H1 (cell line): ENCODE measurements at regions not wholly inside any gene's neighbourhood (a gene's known extent, or its start where the extent isn't known, plus 50 kb on each side); places are given as distances from the start of the nearest gene placed in this dataset.

Source experiments
- CTCF ChIA-PET: fragments of 300-600 bp; sonication (Branson Sonifier 250); formaldehyde crosslinking; loops from one replicate; lab custom pipeline; 2021; ENCODE audit not compliant: partially characterized antibody; lab: Charles Lee
- POLR2A ChIA-PET: fragments of 300-600 bp; sonication (Branson Sonifier 250); formaldehyde crosslinking; loops from one replicate; lab custom pipeline; 2021; ENCODE audit warnings: inconsistent platforms; ENCODE audit not compliant: partially characterized antibody; lab: Charles Lee
- DNase-seq, 2 experiments: peaks; one replicate each; pipeline versions ENCODE4 v3.0.0 to v3.0.0-alpha.2; 2010 to 2022; ENCODE audit warnings: low spot score in 2 of 2, low read depth in 1 of 2, mixed read lengths in 1 of 2
- FAIRE-seq: peaks from 2 replicates; lab custom pipeline; 2011; peaks lifted over from hg19 to GRCh38; lab: Jason Lieb, UNC
- H2AFZ ChIP-seq: 2 replicates; pipeline ENCODE4 v1.8.1; 2012; ENCODE audit warnings: low read length, inconsistent platforms
- H2AK5ac ChIP-seq: 2 replicates; pipeline ENCODE4 v1.6.1; 2013; ENCODE audit warnings: low read depth, low read length
- H2BK120ac ChIP-seq: replicated peaks from 2 replicates; pipeline ENCODE3; 2013; ENCODE audit warnings: low read depth, low read length, inconsistent platforms
- H2BK12ac ChIP-seq: 2 replicates; pipeline ENCODE4 v1.6.1; 2013; ENCODE audit warnings: low read depth, low read length
- H2BK15ac ChIP-seq: 2 replicates; pipeline ENCODE4 v1.6.1; 2013; ENCODE audit warnings: low read length
- H2BK20ac ChIP-seq: 2 replicates; pipeline ENCODE4 v1.6.1; 2013; ENCODE audit warnings: low read length
- H2BK5ac ChIP-seq: 2 replicates; pipeline ENCODE4 v1.6.1; 2013; ENCODE audit warnings: low read depth, low read length
- H3K14ac ChIP-seq: 2 replicates; pipeline ENCODE4 v1.6.1; 2013; ENCODE audit warnings: inconsistent platforms; ENCODE audit not compliant: insufficient read length
- H3K18ac ChIP-seq: 2 replicates; pipeline ENCODE4 v1.6.1; 2013; ENCODE audit warnings: low read length; ENCODE audit errors: extremely low read depth
- H3K23ac ChIP-seq: 2 replicates; pipeline ENCODE4 v1.6.1; 2013; ENCODE audit warnings: inconsistent platforms; ENCODE audit not compliant: insufficient read length
- H3K23me2 ChIP-seq: 2 replicates; pipeline ENCODE4 v1.6.1; 2013; ENCODE audit warnings: low read depth, low read length
- H3K27ac ChIP-seq: 2 replicates; pipeline ENCODE4 v1.6.1; 2011; ENCODE audit warnings: low read depth, low read length, inconsistent platforms
- H3K27me3 ChIP-seq, 4 experiments: replicated peaks in 1 of 4; 1 replicate in 1 of 4; 2 replicates in 3 of 4; pipeline versions ENCODE4 v1.6.1 to v1.8.1; 2011 to 2013; ENCODE audit warnings: low read length in 3 of 4, mild to moderate bottlenecking in 3 of 4, inconsistent platforms in 2 of 4, mixed read lengths in 2 of 4, moderate library complexity in 1 of 4; ENCODE audit not compliant: control insufficient read depth in 3 of 4, insufficient read depth in 3 of 4; ENCODE audit errors: extremely low read depth in 1 of 4
- H3K36me3 ChIP-seq, 4 experiments: 2 replicates each; pipeline versions ENCODE4 v1.6.1 to v1.8.1; 2011 to 2013; ENCODE audit warnings: mild to moderate bottlenecking in 4 of 4, low read length in 3 of 4, moderate library complexity in 2 of 4, control low read depth in 1 of 4, inconsistent platforms in 1 of 4; ENCODE audit not compliant: insufficient read depth in 4 of 4, control insufficient read depth in 2 of 4
- H3K4ac ChIP-seq: replicated peaks from 2 replicates; pipeline ENCODE3; 2013; ENCODE audit warnings: low read length, low read depth, mixed read lengths, inconsistent platforms; ENCODE audit not compliant: insufficient read length
- H3K4me1 ChIP-seq, 4 experiments: replicated peaks in 1 of 4; 1 replicate in 1 of 4; 2 replicates in 3 of 4; pipeline versions ENCODE4 v1.6.1 to v1.8.1; 2011 to 2013; ENCODE audit warnings: low read length in 3 of 4, inconsistent platforms in 2 of 4, mixed read lengths in 1 of 4; ENCODE audit not compliant: insufficient read depth in 4 of 4, control insufficient read depth in 3 of 4
- H3K4me2 ChIP-seq, 2 experiments: 2 replicates each; pipeline versions ENCODE4 v1.6.1 to v1.8.1; 2011 to 2013; ENCODE audit warnings: low read depth in 2 of 2, low read length in 2 of 2, control low read depth in 1 of 2, inconsistent platforms in 1 of 2, mild to moderate bottlenecking in 1 of 2; ENCODE audit not compliant: insufficient read depth in 1 of 2
- H3K4me3 ChIP-seq, 4 experiments: fragments of 200-600, 300-600 bp in 1 of 4; sonication (generic), shearing (Covaris generic), sonication (Bioruptor Twin) in 1 of 4; 2 replicates each; pipeline versions ENCODE4 v1.5.1 to v1.8.1; 2011 to 2016; ENCODE audit warnings: low read length in 4 of 4, low read depth in 3 of 4, control low read depth in 2 of 4, inconsistent platforms in 2 of 4, mild to moderate bottlenecking in 2 of 4, mixed read lengths in 1 of 4, moderate library complexity in 1 of 4; ENCODE audit not compliant: insufficient read depth in 2 of 4; ENCODE audit errors: extremely low read depth in 1 of 4
- H3K56ac ChIP-seq: replicated peaks from 2 replicates; pipeline ENCODE3; 2013; ENCODE audit warnings: low read depth, mild to moderate bottlenecking, mixed read lengths, low read length, inconsistent platforms; ENCODE audit not compliant: insufficient read length
- H3K79me1 ChIP-seq: 2 replicates; pipeline ENCODE4 v1.6.1; 2013; ENCODE audit warnings: low read depth, low read length, control low read depth
- H3K79me2 ChIP-seq, 2 experiments: 2 replicates each; pipeline versions ENCODE4 v1.6.1 to v1.8.1; 2012 to 2013; ENCODE audit warnings: low read length in 2 of 2, mild to moderate bottlenecking in 2 of 2, inconsistent platforms in 1 of 2; ENCODE audit not compliant: insufficient read depth in 2 of 2, control insufficient read depth in 1 of 2
- H3K9ac ChIP-seq, 4 experiments: replicated peaks in 1 of 4; 1 replicate in 1 of 4; 2 replicates in 3 of 4; pipeline versions ENCODE4 v1.6.1 to v1.8.1; 2011 to 2013; ENCODE audit warnings: low read depth in 3 of 4, low read length in 3 of 4, control low read depth in 2 of 4, mild to moderate bottlenecking in 2 of 4, moderate library complexity in 2 of 4, inconsistent platforms in 1 of 4; ENCODE audit errors: extremely low read depth in 1 of 4
- H3K9me3 ChIP-seq, 2 experiments: 2 replicates each; pipeline versions ENCODE4 v1.6.1 to v1.8.1; 2012 to 2013; ENCODE audit warnings: mild to moderate bottlenecking in 2 of 2, moderate library complexity in 2 of 2, control low read depth in 1 of 2, inconsistent platforms in 1 of 2, low read depth in 1 of 2, low read length in 1 of 2, mixed read lengths in 1 of 2; ENCODE audit not compliant: insufficient read depth in 2 of 2
- H4K20me1 ChIP-seq, 2 experiments: replicated peaks in 1 of 2; 2 replicates each; pipeline versions ENCODE3 to v1.8.1; 2011 to 2013; ENCODE audit warnings: inconsistent platforms in 2 of 2, low read length in 2 of 2, mild to moderate bottlenecking in 1 of 2; ENCODE audit not compliant: insufficient read depth in 2 of 2, control insufficient read depth in 1 of 2
- H4K5ac ChIP-seq: 2 replicates; pipeline ENCODE4 v1.6.1; 2013; ENCODE audit warnings: low read length, low read depth, mixed read lengths, inconsistent platforms; ENCODE audit not compliant: insufficient read length
- H4K8ac ChIP-seq: 2 replicates; pipeline ENCODE4 v1.8.0; 2013; ENCODE audit warnings: mild to moderate bottlenecking, moderate library complexity, low read length, inconsistent platforms; ENCODE audit not compliant: insufficient read depth; ENCODE audit errors: extremely low read depth
- H4K91ac ChIP-seq: replicated peaks from 2 replicates; pipeline ENCODE3; 2013; ENCODE audit warnings: low read length, mixed read lengths, inconsistent platforms; ENCODE audit not compliant: insufficient read length
- CTBP2 ChIP-seq: IDR thresholded peaks from 2 replicates; pipeline ENCODE4 v1.7.0; 2011; ENCODE audit warnings: borderline replicate concordance, mild to moderate bottlenecking, moderate library complexity, mixed read lengths, low read length; ENCODE audit not compliant: insufficient read depth, insufficient read length
- EGR1 ChIP-seq: IDR thresholded peaks from 2 replicates; pipeline ENCODE4 v1.6.1; 2011; ENCODE audit warnings: low read depth, low read length, borderline replicate concordance
- GABPA ChIP-seq: IDR thresholded peaks from 2 replicates; pipeline ENCODE4 v1.6.1; 2011; ENCODE audit warnings: mild to moderate bottlenecking, low read length, moderate library complexity, borderline replicate concordance; ENCODE audit not compliant: insufficient read depth
- JUN ChIP-seq: IDR thresholded peaks from 2 replicates; pipeline ENCODE4 v1.6.1; 2011; ENCODE audit warnings: low read depth, mild to moderate bottlenecking, improper control_type of control experiment, low read length
- SAP30 ChIP-seq: fragments of 300-600 bp; sonication (generic); IDR thresholded peaks from 2 replicates; pipeline ENCODE4 v1.7.1; 2012; ENCODE audit warnings: low read length, moderate library complexity, mild to moderate bottlenecking, inconsistent platforms; ENCODE audit not compliant: insufficient read depth, insufficient replicate concordance
- SIN3A ChIP-seq, 2 experiments: IDR thresholded peaks in 1 of 2; conservative IDR thresholded peaks in 1 of 2; 2 replicates each; pipeline ENCODE4 v1.6.1; 2011 to 2012; ENCODE audit warnings: low read length in 2 of 2, improper control_type of control experiment in 1 of 2, low read depth in 1 of 2, mild to moderate bottlenecking in 1 of 2
- SIX5 ChIP-seq: IDR thresholded peaks from 2 replicates; pipeline ENCODE4 v1.6.1; 2011; ENCODE audit warnings: mild to moderate bottlenecking, low read depth, low read length
- SRF ChIP-seq: IDR thresholded peaks from 2 replicates; pipeline ENCODE4 v1.6.1; 2011; ENCODE audit warnings: mild to moderate bottlenecking, low read depth, low read length, moderate library complexity
- TCF12 ChIP-seq: IDR thresholded peaks from 2 replicates; pipeline ENCODE4 v1.6.1; 2011; ENCODE audit warnings: low read depth, mild to moderate bottlenecking, low read length
- WGBS, 2 experiments: shearing (Covaris generic) in 1 of 2; methylation state at CpG; one replicate each; pipeline versions ENCODE4 v1.1.6 to v1.1.7; 2013 to 2015; ENCODE audit warnings: low lambda C conversion rate in 2 of 2, mixed read lengths in 2 of 2, inconsistent platforms in 1 of 2, low coverage in 1 of 2, missing lambda C conversion rate in 1 of 2; ENCODE audit not compliant: insufficient replicate concordance in 2 of 2, insufficient coverage in 1 of 2, insufficient read length in 1 of 2; ENCODE audit errors: extremely low coverage in 1 of 2, missing lambda C conversion rate in 1 of 2; 5-methylcytosine and 5-hydroxymethylcytosine counted together
- TF ChIP-seq, protein P1 (sequence below): IDR thresholded peaks from 2 replicates; pipeline ENCODE4 v1.6.1; 2012; ENCODE audit warnings: inconsistent platforms
- TF ChIP-seq, protein P2 (sequence below), 3 experiments: IDR thresholded peaks; 1 replicate in 2 of 3; 2 replicates in 1 of 3; pipeline versions ENCODE4 v1.5.1 to v1.6.1; 2011; ENCODE audit warnings: low read length in 3 of 3, mild to moderate bottlenecking in 3 of 3, inconsistent platforms in 2 of 3, low read depth in 1 of 3, moderate library complexity in 1 of 3; ENCODE audit not compliant: insufficient read depth in 1 of 3; ENCODE audit errors: control extremely low read depth in 1 of 3

DNA sequence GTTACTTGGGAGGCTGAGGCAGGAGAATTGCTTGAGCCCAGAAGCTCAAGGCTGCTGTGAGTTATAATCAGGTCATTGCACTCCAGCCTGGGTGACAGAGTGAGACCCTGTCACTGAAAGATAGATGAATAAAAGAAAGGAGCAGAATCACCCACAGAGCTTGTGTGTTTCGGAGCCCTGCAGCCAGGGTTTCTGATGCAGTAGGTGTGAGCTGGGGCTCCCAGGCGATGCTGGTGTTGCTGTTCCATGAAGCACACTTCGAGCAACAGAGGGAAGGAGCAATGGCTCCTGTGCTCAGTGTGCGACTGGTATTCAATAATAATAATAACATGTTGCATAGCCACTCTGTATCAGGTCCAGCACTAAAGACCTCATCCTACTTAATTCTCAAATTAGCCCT is 197.5 kb upstream of the CST7 start:
- Histone ChIP-seq H3K9ac (no peak overlapping the region), H3K4me1 (peaks cover 0 to 2% (median under 1%) of the 10 kb centered on the region in 4 experiments; a peak in 1 of 7 replicates), H2BK5ac (no peak overlapping the region), H2BK120ac (no peak overlapping the region), H3K4me2 (no peak overlapping the region), H3K18ac (no peak overlapping the region), H3K79me1 (no peaks in the 10 kb centered on the region), H3K14ac (no peak overlapping the region), H3K4ac (no peak overlapping the region), H3K27ac (no peak overlapping the region), H4K20me1 (no peaks in the 10 kb centered on the region), H3K79me2 (no peaks in the 10 kb centered on the region), H3K23ac (no peak overlapping the region), H2BK12ac (no peak overlapping the region), H3K56ac (no peak overlapping the region), H2BK15ac (no peak overlapping the region), H2AK5ac (no peak overlapping the region), H3K9me3 (no peaks in the 10 kb centered on the region), H3K36me3 (no peaks in the 10 kb centered on the region), H4K91ac (no peak overlapping the region), H3K23me2 (no peaks in the 10 kb centered on the region), H3K27me3 (no peaks in the 10 kb centered on the region; a peak in 2 of 7 replicates), H2AFZ (no peak overlapping the region), H4K8ac (no peak overlapping the region), H3K4me3 (no peak overlapping the region), H4K5ac (no peak overlapping the region), H2BK20ac (no peak overlapping the region)
- ChIA-PET CTCF (interaction anchor here (0.6 kb wide), 2 partner anchors 260 to 634 kb away, joined by 3 read pairs; no protein-coding TSS in a partner anchor), POLR2A (no interaction called here)
- WGBS, 2 experiments = 92% methylated on average over 4 of the region's 4 CpGs; no CpG with 5 or more reads in 1 of the 2 experiments
- no peak for DNase-seq
- no peak for FAIRE-seq
- TF ChIP-seq GABPA (no peak), JUN (no peak), EGR1 (no peak), CTBP2 (no peak), SRF (no peak), SIX5 (no peak), SAP30 (no peak), TCF12 (no peak), SIN3A (conservative IDR thresholded peaks at IDR 0.05 in 1 of 2, IDR thresholded peaks at IDR 0.05 in 1 of 2; ENCODE audit: low read depth in 1 of 2, low read length in 2 of 2) (no peak)
- TF ChIP-seq, protein P1, sequence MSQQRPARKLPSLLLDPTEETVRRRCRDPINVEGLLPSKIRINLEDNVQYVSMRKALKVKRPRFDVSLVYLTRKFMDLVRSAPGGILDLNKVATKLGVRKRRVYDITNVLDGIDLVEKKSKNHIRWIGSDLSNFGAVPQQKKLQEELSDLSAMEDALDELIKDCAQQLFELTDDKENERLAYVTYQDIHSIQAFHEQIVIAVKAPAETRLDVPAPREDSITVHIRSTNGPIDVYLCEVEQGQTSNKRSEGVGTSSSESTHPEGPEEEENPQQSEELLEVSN = no peak
- TF ChIP-seq, protein P2, sequence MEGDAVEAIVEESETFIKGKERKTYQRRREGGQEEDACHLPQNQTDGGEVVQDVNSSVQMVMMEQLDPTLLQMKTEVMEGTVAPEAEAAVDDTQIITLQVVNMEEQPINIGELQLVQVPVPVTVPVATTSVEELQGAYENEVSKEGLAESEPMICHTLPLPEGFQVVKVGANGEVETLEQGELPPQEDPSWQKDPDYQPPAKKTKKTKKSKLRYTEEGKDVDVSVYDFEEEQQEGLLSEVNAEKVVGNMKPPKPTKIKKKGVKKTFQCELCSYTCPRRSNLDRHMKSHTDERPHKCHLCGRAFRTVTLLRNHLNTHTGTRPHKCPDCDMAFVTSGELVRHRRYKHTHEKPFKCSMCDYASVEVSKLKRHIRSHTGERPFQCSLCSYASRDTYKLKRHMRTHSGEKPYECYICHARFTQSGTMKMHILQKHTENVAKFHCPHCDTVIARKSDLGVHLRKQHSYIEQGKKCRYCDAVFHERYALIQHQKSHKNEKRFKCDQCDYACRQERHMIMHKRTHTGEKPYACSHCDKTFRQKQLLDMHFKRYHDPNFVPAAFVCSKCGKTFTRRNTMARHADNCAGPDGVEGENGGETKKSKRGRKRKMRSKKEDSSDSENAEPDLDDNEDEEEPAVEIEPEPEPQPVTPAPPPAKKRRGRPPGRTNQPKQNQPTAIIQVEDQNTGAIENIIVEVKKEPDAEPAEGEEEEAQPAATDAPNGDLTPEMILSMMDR (IDR thresholded peaks at IDR 0.05; ENCODE audit: control extremely low read depth in 1 of 3, insufficient read depth in 1 of 3, low read depth in 1 of 3, low read length in 3 of 3) = no peak
